Fibroblast of skin of abdomen (primary cell): ENCODE measurements at regions not wholly inside any gene's neighbourhood (a gene's known extent, or its start where the extent isn't known, plus 50 kb on each side); places are given as distances from the start of the nearest gene placed in this dataset.

Experiments
- DNase-seq: peaks from one replicate; pipeline ENCODE4 v3.0.0-alpha.2; 2013

GRCh38 chr3:67781871-67782270 lies 127.5 kb upstream of the SUCLG2 start:
- DNase-seq, result no peak

GRCh38 chr3:67781218-67781617 lies 126.8 kb upstream of the SUCLG2 start:
- DNase-seq, result no peak

GRCh38 chr3:67774676-67775075 lies 120.3 kb upstream of the SUCLG2 start:
- DNase-seq, result no peak

- no peak for DNase-seq
Observed at GRCh38 chr3:67765575-67765974, 111.2 kb upstream of the SUCLG2 start.

GRCh38 chr3:67745296-67745695 lies 90.9 kb upstream of the SUCLG2 start:
- no peak for DNase-seq

- DNase-seq, result no peak
Observed at GRCh38 chr3:67744699-67745098, 90.3 kb upstream of the SUCLG2 start.

GRCh38 chr3:67739851-67740250 lies 85.4 kb upstream of the SUCLG2 start:
- DNase-seq, result peak; percentile 13

GRCh38 chr3:67737906-67738865 lies 83.8 kb upstream of the SUCLG2 start:
- no peak for DNase-seq

GRCh38 chr3:67737140-67737539 lies 82.7 kb upstream of the SUCLG2 start:
- no peak for DNase-seq

- DNase-seq, result no peak
Observed at GRCh38 chr3:67733269-67733950, 79.0 kb upstream of the SUCLG2 start.

- DNase-seq, result no peak
Observed at GRCh38 chr3:67724434-67724833, 70.0 kb upstream of the SUCLG2 start.

GRCh38 chr3:67723863-67724262 lies 69.5 kb upstream of the SUCLG2 start:
- DNase-seq, result no peak

GRCh38 chr3:67719333-67719732 lies 64.9 kb upstream of the SUCLG2 start:
- peak; percentile 33 for DNase-seq

GRCh38 chr3:67715971-67716370 lies 61.6 kb upstream of the SUCLG2 start:
- no peak for DNase-seq

- no peak for DNase-seq
Observed at GRCh38 chr3:67713764-67714469, 59.5 kb upstream of the SUCLG2 start.

GRCh38 chr3:67712259-67712658 lies 57.8 kb upstream of the SUCLG2 start:
- no peak for DNase-seq

- no peak for DNase-seq
Observed at GRCh38 chr3:67710396-67710795, 56.0 kb upstream of the SUCLG2 start.

GRCh38 chr3:67706934-67707333 lies 52.5 kb upstream of the SUCLG2 start:
- no peak for DNase-seq

GRCh38 chr3:67704322-67704721 lies 49.9 kb upstream of the SUCLG2 start:
- DNase-seq, result no peak
